Liver (tissue), 8 donors: ENCODE measurements at regions not wholly inside any gene's neighbourhood (a gene's known extent, or its start where the extent isn't known, plus 50 kb on each side); places are given as distances from the start of the nearest gene placed in this dataset.
"Not testable (repeated sequence)": the region's sequence is repeated elsewhere in the genome, so short reads cannot be mapped to it uniquely, and the experiment has no call there.

Experiments used
- DNase-seq: peaks from one replicate; pipeline ENCODE4 v3.0.0-alpha.2; 2017; ENCODE audit warnings: low spot score
- H3K27ac ChIP-seq, 2 donors: one replicate each; pipeline ENCODE4 v1.7.0; 2013; ENCODE audit warnings: inconsistent platforms in 2 of 2, low read length in 2 of 2, control low read depth in 1 of 2, low read depth in 1 of 2, mild to moderate bottlenecking in 1 of 2
- H3K27me3 ChIP-seq, 4 donors: one replicate each; pipeline versions ENCODE4 v1.6.1 to v1.7.0; 2013; ENCODE audit warnings: low read length in 3 of 4, inconsistent platforms in 1 of 4, mild to moderate bottlenecking in 1 of 4, moderate library complexity in 1 of 4; ENCODE audit not compliant: control insufficient read depth in 4 of 4, insufficient read depth in 4 of 4
- H3K36me3 ChIP-seq, 4 donors: one replicate each; pipeline versions ENCODE4 v1.6.1 to v1.7.0; 2013; ENCODE audit warnings: low read length in 3 of 4, mild to moderate bottlenecking in 3 of 4, low read depth in 1 of 4, moderate library complexity in 1 of 4; ENCODE audit not compliant: control insufficient read depth in 4 of 4, insufficient read depth in 3 of 4
- H3K4me1 ChIP-seq, 4 donors: one replicate each; pipeline versions ENCODE4 v1.6.1 to v1.7.0; 2013; ENCODE audit warnings: low read length in 3 of 4, mild to moderate bottlenecking in 3 of 4, moderate library complexity in 1 of 4; ENCODE audit not compliant: control insufficient read depth in 4 of 4, insufficient read depth in 4 of 4
- H3K4me3 ChIP-seq, 3 donors: one replicate each; pipeline versions ENCODE4 v1.6.1 to v1.7.0; 2013; ENCODE audit warnings: low read length in 3 of 3, control low read depth in 1 of 3, low read depth in 1 of 3, mild to moderate bottlenecking in 1 of 3
- H3K9ac ChIP-seq, 2 donors: one replicate each; pipeline ENCODE4 v1.7.0; 2013; ENCODE audit warnings: low read length in 2 of 2, mild to moderate bottlenecking in 2 of 2, moderate library complexity in 2 of 2, control low read depth in 1 of 2, low read depth in 1 of 2
- H3K9me3 ChIP-seq, 4 donors: one replicate each; pipeline versions ENCODE4 v1.6.1 to v1.7.0; 2013; ENCODE audit warnings: low read length in 3 of 4; ENCODE audit not compliant: control insufficient read depth in 4 of 4
- EGR1 ChIP-seq, 2 donors: IDR thresholded peaks; 2 replicates each; pipeline ENCODE4 v1.6.1; 2016 to 2018; ENCODE audit warnings: antibody characterized with exemption in 2 of 2, low read depth in 2 of 2
- FOXA1 ChIP-seq: IDR thresholded peaks from 2 replicates; pipeline ENCODE4 v1.6.1; 2016; ENCODE audit warnings: antibody characterized with exemption
- FOXA2 ChIP-seq: IDR thresholded peaks from 2 replicates; pipeline ENCODE4 v1.6.1; 2016; ENCODE audit warnings: antibody characterized with exemption
- GABPA ChIP-seq, 2 donors: IDR thresholded peaks in 1 of 2; conservative IDR thresholded peaks in 1 of 2; 2 replicates each; pipeline ENCODE4 v1.6.1; 2016; ENCODE audit warnings: antibody characterized with exemption in 2 of 2, mild to moderate bottlenecking in 1 of 2, moderate library complexity in 1 of 2
- HNF4A ChIP-seq, 2 donors: conservative IDR thresholded peaks; 2 replicates each; pipeline ENCODE4 v1.6.1; 2016; ENCODE audit warnings: antibody characterized with exemption in 2 of 2, mild to moderate bottlenecking in 2 of 2
- HNF4G ChIP-seq: IDR thresholded peaks from 2 replicates; pipeline ENCODE4 v1.6.1; 2016; ENCODE audit warnings: antibody characterized with exemption
- JUND ChIP-seq, 2 donors: IDR thresholded peaks; 2 replicates each; pipeline ENCODE4 v1.6.1; 2016; ENCODE audit warnings: antibody characterized with exemption in 2 of 2
- NR2F2 ChIP-seq: IDR thresholded peaks from 2 replicates; pipeline ENCODE4 v1.6.1; 2016; ENCODE audit warnings: antibody characterized with exemption
- RAD21 ChIP-seq, 2 donors: IDR thresholded peaks; 2 replicates each; pipeline ENCODE4 v1.6.1; 2016; ENCODE audit warnings: antibody characterized with exemption in 2 of 2, mild to moderate bottlenecking in 2 of 2
- RXRA ChIP-seq, 2 donors: IDR thresholded peaks; 2 replicates each; pipeline ENCODE4 v1.6.1; 2017 to 2018; ENCODE audit warnings: antibody characterized with exemption in 2 of 2, mild to moderate bottlenecking in 1 of 2
- SP1 ChIP-seq: IDR thresholded peaks from 2 replicates; pipeline ENCODE4 v1.6.1; 2018; ENCODE audit warnings: antibody characterized with exemption, mild to moderate bottlenecking
- TAF1 ChIP-seq: conservative IDR thresholded peaks from 2 replicates; pipeline ENCODE4 v1.6.1; 2016; ENCODE audit warnings: antibody characterized with exemption, mild to moderate bottlenecking
- WGBS: extraction: QIAGEN DNeasy Blood & Tissue Kit; methylation state at CpG from one replicate; pipeline ENCODE4 v1.1.7; 2013; 5-methylcytosine and 5-hydroxymethylcytosine counted together
- TF ChIP-seq, protein P1 (sequence below): IDR thresholded peaks from 2 replicates; pipeline ENCODE4 v1.6.1; 2016; ENCODE audit warnings: antibody characterized with exemption
- TF ChIP-seq, protein P2 (sequence below): fragments of 150-350 bp; IDR thresholded peaks from 2 replicates; pipeline ENCODE4 v1.5.1; 2017; ENCODE audit warnings: improper control_type of control experiment, low read depth, low read length; ENCODE audit not compliant: missing input control
- TF ChIP-seq, protein P3 (sequence below): IDR thresholded peaks from 2 replicates; pipeline ENCODE4 v1.6.1; 2016; ENCODE audit warnings: antibody characterized with exemption
- TF ChIP-seq, protein P4 (sequence below): IDR thresholded peaks from 2 replicates; pipeline ENCODE4 v1.6.1; 2016; ENCODE audit warnings: antibody characterized with exemption
- TF ChIP-seq, protein P5 (sequence below): IDR thresholded peaks from 2 replicates; pipeline ENCODE4 v1.6.1; 2016; ENCODE audit warnings: antibody characterized with exemption, mild to moderate bottlenecking
- donor health status: healthy.
- donor health status: healthy.
- donor health status: healthy.
- donor health status: healthy.
- donor health status: healthy.

DNA sequence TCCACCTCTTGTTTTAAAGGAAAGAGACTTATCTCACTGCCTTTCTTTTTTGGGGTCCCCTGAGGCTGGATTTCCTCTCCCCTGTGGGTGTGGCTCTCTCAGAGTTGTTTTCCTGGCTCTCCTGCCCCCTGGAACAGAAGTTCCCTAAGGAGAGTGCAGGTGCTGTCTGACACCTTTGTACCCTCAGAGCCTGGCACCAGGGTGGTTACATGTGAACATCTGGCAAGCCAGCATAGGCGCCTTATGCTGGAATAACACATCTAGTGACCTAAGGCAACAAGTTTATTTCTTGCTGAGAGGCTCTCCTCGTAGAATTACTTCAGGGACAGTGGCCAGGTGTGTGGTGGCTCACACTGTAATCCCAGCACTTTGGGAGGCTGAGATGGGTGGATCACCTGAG lies 172.9 kb upstream of the PTCH1 start:
- no peaks in the 10 kb centered on the region for H3K36me3 ChIP-seq
- no peak overlapping the region for H3K9ac ChIP-seq
- no peaks in the 10 kb centered on the region for H3K4me1 ChIP-seq
- H3K4me3 ChIP-seq: no peak overlapping the region
- DNase-seq: no peak
- TF ChIP-seq GABPA (IDR thresholded peaks at IDR 0.05 in 1 of 2, conservative IDR thresholded peaks at IDR 0.05 in 1 of 2) (no peak), EGR1 (IDR thresholded peaks at IDR 0.05; ENCODE audit: low read depth in 2 of 2) (no peak), FOXA1 (no peak), RAD21 (IDR thresholded peaks at IDR 0.05) (no peak), HNF4G (no peak), JUND (IDR thresholded peaks at IDR 0.05) (no peak)
- TF ChIP-seq, protein P1, sequence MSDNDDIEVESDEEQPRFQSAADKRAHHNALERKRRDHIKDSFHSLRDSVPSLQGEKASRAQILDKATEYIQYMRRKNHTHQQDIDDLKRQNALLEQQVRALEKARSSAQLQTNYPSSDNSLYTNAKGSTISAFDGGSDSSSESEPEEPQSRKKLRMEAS: no peak
- TF ChIP-seq, protein P2, sequence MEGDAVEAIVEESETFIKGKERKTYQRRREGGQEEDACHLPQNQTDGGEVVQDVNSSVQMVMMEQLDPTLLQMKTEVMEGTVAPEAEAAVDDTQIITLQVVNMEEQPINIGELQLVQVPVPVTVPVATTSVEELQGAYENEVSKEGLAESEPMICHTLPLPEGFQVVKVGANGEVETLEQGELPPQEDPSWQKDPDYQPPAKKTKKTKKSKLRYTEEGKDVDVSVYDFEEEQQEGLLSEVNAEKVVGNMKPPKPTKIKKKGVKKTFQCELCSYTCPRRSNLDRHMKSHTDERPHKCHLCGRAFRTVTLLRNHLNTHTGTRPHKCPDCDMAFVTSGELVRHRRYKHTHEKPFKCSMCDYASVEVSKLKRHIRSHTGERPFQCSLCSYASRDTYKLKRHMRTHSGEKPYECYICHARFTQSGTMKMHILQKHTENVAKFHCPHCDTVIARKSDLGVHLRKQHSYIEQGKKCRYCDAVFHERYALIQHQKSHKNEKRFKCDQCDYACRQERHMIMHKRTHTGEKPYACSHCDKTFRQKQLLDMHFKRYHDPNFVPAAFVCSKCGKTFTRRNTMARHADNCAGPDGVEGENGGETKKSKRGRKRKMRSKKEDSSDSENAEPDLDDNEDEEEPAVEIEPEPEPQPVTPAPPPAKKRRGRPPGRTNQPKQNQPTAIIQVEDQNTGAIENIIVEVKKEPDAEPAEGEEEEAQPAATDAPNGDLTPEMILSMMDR: no peak
- TF ChIP-seq, protein P3, sequence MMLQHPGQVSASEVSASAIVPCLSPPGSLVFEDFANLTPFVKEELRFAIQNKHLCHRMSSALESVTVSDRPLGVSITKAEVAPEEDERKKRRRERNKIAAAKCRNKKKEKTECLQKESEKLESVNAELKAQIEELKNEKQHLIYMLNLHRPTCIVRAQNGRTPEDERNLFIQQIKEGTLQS: no peak
- H3K27me3 ChIP-seq: peaks cover 0 to 4% (median 0%) of the 10 kb centered on the region in 4 donors
- H3K9me3 ChIP-seq: no peaks in the 10 kb centered on the region
- WGBS: 85% methylated on average over 2 of the region's 2 CpGs
- H3K27ac ChIP-seq: no peak overlapping the region

DNA sequence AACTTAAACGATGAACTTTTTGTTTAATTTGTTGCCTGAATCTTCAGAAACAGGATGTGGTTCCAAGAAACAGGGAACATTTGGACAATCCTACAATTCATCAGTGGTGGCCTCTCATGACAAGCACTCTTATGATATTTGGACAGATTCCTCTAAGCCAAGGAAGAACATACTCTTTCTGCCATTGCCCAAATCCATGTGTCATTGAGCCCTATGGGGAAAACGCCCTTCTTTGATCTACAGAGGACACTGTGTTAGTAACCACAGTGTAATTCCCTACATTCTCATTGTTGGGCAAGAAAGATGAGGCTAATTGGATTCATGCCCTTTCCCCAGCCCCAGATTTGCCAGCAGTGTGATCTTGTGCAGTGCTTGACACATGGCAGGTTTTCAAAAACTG lies 167.7 kb upstream of the PTCH1 start:
- Histone ChIP-seq H3K4me3 (no peak overlapping the region), H3K9me3 (no peaks in the 10 kb centered on the region), H3K27ac (no peak overlapping the region), H3K36me3 (no peaks in the 10 kb centered on the region), H3K4me1 (no peaks in the 10 kb centered on the region), H3K27me3 (peaks cover 0 to 2% (median 0%) of the 10 kb centered on the region in 4 donors), H3K9ac (no peak overlapping the region)
- DNase-seq: no peak
- WGBS: 67% methylated on average over 2 of the region's 2 CpGs
- TF ChIP-seq, protein P4, sequence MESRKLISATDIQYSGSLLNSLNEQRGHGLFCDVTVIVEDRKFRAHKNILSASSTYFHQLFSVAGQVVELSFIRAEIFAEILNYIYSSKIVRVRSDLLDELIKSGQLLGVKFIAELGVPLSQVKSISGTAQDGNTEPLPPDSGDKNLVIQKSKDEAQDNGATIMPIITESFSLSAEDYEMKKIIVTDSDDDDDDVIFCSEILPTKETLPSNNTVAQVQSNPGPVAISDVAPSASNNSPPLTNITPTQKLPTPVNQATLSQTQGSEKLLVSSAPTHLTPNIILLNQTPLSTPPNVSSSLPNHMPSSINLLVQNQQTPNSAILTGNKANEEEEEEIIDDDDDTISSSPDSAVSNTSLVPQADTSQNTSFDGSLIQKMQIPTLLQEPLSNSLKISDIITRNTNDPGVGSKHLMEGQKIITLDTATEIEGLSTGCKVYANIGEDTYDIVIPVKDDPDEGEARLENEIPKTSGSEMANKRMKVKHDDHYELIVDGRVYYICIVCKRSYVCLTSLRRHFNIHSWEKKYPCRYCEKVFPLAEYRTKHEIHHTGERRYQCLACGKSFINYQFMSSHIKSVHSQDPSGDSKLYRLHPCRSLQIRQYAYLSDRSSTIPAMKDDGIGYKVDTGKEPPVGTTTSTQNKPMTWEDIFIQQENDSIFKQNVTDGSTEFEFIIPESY: no peak
- TF ChIP-seq TAF1: no peak
- TF ChIP-seq HNF4G: no peak
- no peak for TF ChIP-seq SP1
- TF ChIP-seq EGR1 (IDR thresholded peaks at IDR 0.05; ENCODE audit: low read depth in 2 of 2): no peak
- TF ChIP-seq RXRA (IDR thresholded peaks at IDR 0.05): no peak
- TF ChIP-seq, protein P1: no peak
- TF ChIP-seq GABPA (IDR thresholded peaks at IDR 0.05 in 1 of 2, conservative IDR thresholded peaks at IDR 0.05 in 1 of 2): no peak
- TF ChIP-seq, protein P3: no peak
- TF ChIP-seq HNF4A (conservative IDR thresholded peaks at IDR 0.05): no peak
- no peak for TF ChIP-seq FOXA2
- TF ChIP-seq, protein P5, sequence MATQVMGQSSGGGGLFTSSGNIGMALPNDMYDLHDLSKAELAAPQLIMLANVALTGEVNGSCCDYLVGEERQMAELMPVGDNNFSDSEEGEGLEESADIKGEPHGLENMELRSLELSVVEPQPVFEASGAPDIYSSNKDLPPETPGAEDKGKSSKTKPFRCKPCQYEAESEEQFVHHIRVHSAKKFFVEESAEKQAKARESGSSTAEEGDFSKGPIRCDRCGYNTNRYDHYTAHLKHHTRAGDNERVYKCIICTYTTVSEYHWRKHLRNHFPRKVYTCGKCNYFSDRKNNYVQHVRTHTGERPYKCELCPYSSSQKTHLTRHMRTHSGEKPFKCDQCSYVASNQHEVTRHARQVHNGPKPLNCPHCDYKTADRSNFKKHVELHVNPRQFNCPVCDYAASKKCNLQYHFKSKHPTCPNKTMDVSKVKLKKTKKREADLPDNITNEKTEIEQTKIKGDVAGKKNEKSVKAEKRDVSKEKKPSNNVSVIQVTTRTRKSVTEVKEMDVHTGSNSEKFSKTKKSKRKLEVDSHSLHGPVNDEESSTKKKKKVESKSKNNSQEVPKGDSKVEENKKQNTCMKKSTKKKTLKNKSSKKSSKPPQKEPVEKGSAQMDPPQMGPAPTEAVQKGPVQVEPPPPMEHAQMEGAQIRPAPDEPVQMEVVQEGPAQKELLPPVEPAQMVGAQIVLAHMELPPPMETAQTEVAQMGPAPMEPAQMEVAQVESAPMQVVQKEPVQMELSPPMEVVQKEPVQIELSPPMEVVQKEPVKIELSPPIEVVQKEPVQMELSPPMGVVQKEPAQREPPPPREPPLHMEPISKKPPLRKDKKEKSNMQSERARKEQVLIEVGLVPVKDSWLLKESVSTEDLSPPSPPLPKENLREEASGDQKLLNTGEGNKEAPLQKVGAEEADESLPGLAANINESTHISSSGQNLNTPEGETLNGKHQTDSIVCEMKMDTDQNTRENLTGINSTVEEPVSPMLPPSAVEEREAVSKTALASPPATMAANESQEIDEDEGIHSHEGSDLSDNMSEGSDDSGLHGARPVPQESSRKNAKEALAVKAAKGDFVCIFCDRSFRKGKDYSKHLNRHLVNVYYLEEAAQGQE: no peak
- no peak for TF ChIP-seq NR2F2
- no peak for TF ChIP-seq FOXA1
- TF ChIP-seq JUND (IDR thresholded peaks at IDR 0.05): no peak

DNA sequence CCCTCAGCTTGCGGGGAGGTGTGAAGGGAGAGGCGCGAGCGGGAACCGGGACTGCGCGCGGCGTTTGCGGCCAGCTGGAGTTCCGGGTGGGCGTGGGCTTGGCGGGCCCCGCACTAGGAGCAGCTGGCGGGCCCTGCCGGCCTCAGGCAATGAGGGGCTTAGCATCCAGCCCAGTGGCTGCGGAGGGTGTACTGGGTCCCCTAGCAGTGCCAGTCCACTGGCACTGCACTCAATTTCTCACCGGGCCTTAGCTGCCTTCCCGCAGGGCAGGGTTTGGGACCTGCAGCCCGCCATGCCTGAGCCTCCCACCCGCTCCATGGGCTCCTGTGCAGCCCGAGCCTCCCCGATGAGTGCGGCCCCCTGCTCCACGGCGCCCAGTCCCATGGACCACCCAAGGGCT lies 163.5 kb upstream of the PTCH1 start:
- H3K9ac ChIP-seq, H3K36me3 ChIP-seq, H3K4me1 ChIP-seq, H3K9me3 ChIP-seq, H3K27me3 ChIP-seq, H3K4me3 ChIP-seq, DNase-seq, H3K27ac ChIP-seq: not testable (repeated sequence)
- WGBS: 89% methylated on average over 26 of the region's 26 CpGs
